Limb (tissue), 2 donors: ENCODE measurements at regions not wholly inside any gene's neighbourhood (a gene's known extent, or its start where the extent isn't known, plus 50 kb on each side); places are given as distances from the start of the nearest gene placed in this dataset.
A peak's percentile ranks its signal among the peaks of the same experiment; 100 is the strongest.

ENCODE experiments used
- DNase-seq, 2 donors: peaks; one replicate each; pipeline ENCODE4 v3.0.0-alpha.2; 2016; ENCODE audit errors: extremely low spot score in 2 of 2

- no peak for DNase-seq
Observed at GRCh38 chr10:8473205-8473604, 418.7 kb downstream of the GATA3 start.

- no peak for DNase-seq
Observed at GRCh38 chr10:8477300-8477699, 422.8 kb downstream of the GATA3 start.

GRCh38 chr10:8481718-8482504 lies 427.4 kb downstream of the GATA3 start:
- no peak for DNase-seq

GRCh38 chr10:8485032-8485431 lies 430.5 kb downstream of the GATA3 start:
- DNase-seq = no peak

GRCh38 chr10:8487346-8487745 lies 432.9 kb downstream of the GATA3 start:
- DNase-seq = no peak

- no peak for DNase-seq
Observed at GRCh38 chr10:8489232-8489631, 434.7 kb downstream of the GATA3 start.

- DNase-seq = no peak
Observed at GRCh38 chr10:8489823-8490222, 435.3 kb downstream of the GATA3 start.

GRCh38 chr10:8498290-8498689 lies 443.8 kb downstream of the GATA3 start:
- DNase-seq = no peak

- DNase-seq = no peak
Observed at GRCh38 chr10:8498881-8499280, 444.4 kb downstream of the GATA3 start.

- no peak for DNase-seq
Observed at GRCh38 chr10:8499312-8499711, 444.8 kb downstream of the GATA3 start.

- no peak for DNase-seq
Observed at GRCh38 chr10:8499752-8500390, 445.4 kb downstream of the GATA3 start.

GRCh38 chr10:8502573-8502972 lies 448.1 kb downstream of the GATA3 start:
- DNase-seq = no peak

- no peak for DNase-seq
Observed at GRCh38 chr10:8504499-8504898, 450.0 kb downstream of the GATA3 start.

GRCh38 chr10:8507156-8507555 lies 452.7 kb downstream of the GATA3 start:
- no peak for DNase-seq

GRCh38 chr10:8508882-8509281 lies 454.4 kb downstream of the GATA3 start:
- no peak for DNase-seq

- no peak for DNase-seq
Observed at GRCh38 chr10:8510471-8510870, 456.0 kb downstream of the GATA3 start.

- DNase-seq = no peak
Observed at GRCh38 chr10:8511026-8511425, 456.5 kb downstream of the GATA3 start.

- peak in 1 of 2 donors; percentile 26 for DNase-seq
Observed at GRCh38 chr10:8513155-8514147, 459.0 kb downstream of the GATA3 start.

GRCh38 chr10:8520382-8520781 lies 465.9 kb downstream of the GATA3 start:
- no peak for DNase-seq

- no peak for DNase-seq
Observed at GRCh38 chr10:8527773-8528172, 473.3 kb downstream of the GATA3 start.

- DNase-seq = no peak
Observed at GRCh38 chr10:8531116-8531515, 476.6 kb downstream of the GATA3 start.

GRCh38 chr10:8532647-8533046 lies 478.2 kb downstream of the GATA3 start:
- DNase-seq = no peak
